ENCODE measurements at regions not wholly inside any gene's neighbourhood (a gene's known extent, or its start where the extent isn't known, plus 50 kb on each side); places are given as distances from the start of the nearest gene placed in this dataset.

DNA sequence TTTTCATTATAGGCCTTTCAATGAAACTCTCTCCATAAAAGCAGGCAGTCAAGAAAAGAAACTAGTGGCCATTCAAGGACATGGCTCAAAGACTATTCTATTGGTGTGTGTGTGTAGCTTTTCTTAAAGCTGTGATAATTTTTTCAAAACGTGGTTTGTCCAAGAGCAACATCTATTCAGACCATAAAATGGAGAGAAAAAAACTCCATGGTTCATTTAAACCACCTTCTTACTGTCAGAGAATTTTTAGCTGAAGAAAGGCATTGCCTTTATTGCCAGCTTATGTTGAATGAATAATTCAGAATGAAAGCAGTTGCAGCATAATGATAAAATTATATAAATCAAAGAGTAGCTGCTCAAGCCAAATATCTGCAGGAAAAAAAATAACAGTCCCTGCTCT, 325.5 kb downstream of the PCDH18 start:
- H3K36me3 ChIP-seq, result no peaks in the 10 kb centered on the region
- DNase-seq, result no peak
- no peaks in the 10 kb centered on the region for H3K9me3 ChIP-seq
- H3K27me3 ChIP-seq, result no peaks in the 10 kb centered on the region
- no peak overlapping the region for H3K4me3 ChIP-seq
- no peak for TF ChIP-seq EP300 (IDR thresholded peaks at IDR 0.05)
- no peak for TF ChIP-seq POLR2A (IDR thresholded peaks at IDR 0.05)
- TF ChIP-seq CTCF (IDR thresholded peaks at IDR 0.05), result no peak
- TF ChIP-seq POLR2AphosphoS5 (IDR thresholded peaks at IDR 0.05), result no peak
- 7 to 17% (median 10%) methylated on average over 1 of the region's 1 CpG for WGBS, 5 donors
- intact Hi-C loops (cut with DNase I; ENCODE audit: low total_unique reads), result no loop called here
- no peak overlapping the region for H3K27ac ChIP-seq
- no peaks in the 10 kb centered on the region for H3K4me1 ChIP-seq

- no peak overlapping the region for H3K4me3 ChIP-seq
- no peak for TF ChIP-seq POLR2AphosphoS5 (IDR thresholded peaks at IDR 0.05)
- no peak for TF ChIP-seq CTCF (IDR thresholded peaks at IDR 0.05)
- no peak for TF ChIP-seq EP300 (IDR thresholded peaks at IDR 0.05)
- no peak for TF ChIP-seq POLR2A (IDR thresholded peaks at IDR 0.05)
- no peak overlapping the region for H3K27ac ChIP-seq
- intact Hi-C loops (cut with DNase I; ENCODE audit: low total_unique reads), result no loop called here
- H3K4me1 ChIP-seq, result no peaks in the 10 kb centered on the region
- no peaks in the 10 kb centered on the region for H3K36me3 ChIP-seq
- H3K27me3 ChIP-seq, result no peaks in the 10 kb centered on the region
- peak in 1 of 2 donors; percentile 4 for DNase-seq
- no peaks in the 10 kb centered on the region for H3K9me3 ChIP-seq
- 54 to 79% (median 62%) methylated on average over 2 of the region's 2 CpGs for WGBS, 5 donors
Observed at GRCh38 chr4:137203601-137204000, 328.7 kb downstream of the PCDH18 start.

GRCh38 chr4:137200322-137200721, 332.0 kb downstream of the PCDH18 start:
- 30 to 49% (median 33%) methylated on average over 2 of the region's 2 CpGs for WGBS, 5 donors
- H3K4me3 ChIP-seq, result no peak overlapping the region
- H3K27ac ChIP-seq, result no peak overlapping the region
- DNase-seq, result no peak
- H3K36me3 ChIP-seq, result no peaks in the 10 kb centered on the region
- TF ChIP-seq EP300 (IDR thresholded peaks at IDR 0.05) (no peak), POLR2A (IDR thresholded peaks at IDR 0.05) (no peak), POLR2AphosphoS5 (IDR thresholded peaks at IDR 0.05) (no peak), CTCF (IDR thresholded peaks at IDR 0.05) (no peak)
- H3K9me3 ChIP-seq, result no peaks in the 10 kb centered on the region
- intact Hi-C loops (cut with DNase I; ENCODE audit: low total_unique reads), result no loop called here
- H3K27me3 ChIP-seq, result no peaks in the 10 kb centered on the region
- H3K4me1 ChIP-seq, result no peaks in the 10 kb centered on the region

DNA sequence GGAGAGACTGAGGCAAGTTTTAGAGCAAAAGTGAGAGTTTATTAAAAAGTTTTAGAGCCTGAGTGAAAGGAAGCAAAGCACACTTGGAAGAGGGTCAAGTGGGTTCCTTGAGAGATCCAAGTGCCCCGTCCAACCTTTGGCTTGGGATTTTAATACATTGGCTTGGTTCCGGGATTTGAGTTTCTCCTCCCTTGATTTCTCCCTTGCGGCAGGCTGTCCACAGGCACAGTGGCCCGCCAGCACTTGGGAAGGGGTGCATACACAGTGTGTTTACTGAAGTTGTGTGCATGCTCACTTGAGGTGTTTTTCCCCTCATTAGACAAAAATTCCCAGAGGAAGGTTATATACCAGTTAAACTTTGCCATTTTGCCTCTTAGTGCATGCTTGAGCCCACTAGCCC, 333.5 kb downstream of the PCDH18 start:
- Histone ChIP-seq H3K9me3 (no peaks in the 10 kb centered on the region), H3K36me3 (no peaks in the 10 kb centered on the region), H3K27ac (no peak overlapping the region), H3K4me3 (no peak overlapping the region), H3K27me3 (no peaks in the 10 kb centered on the region), H3K4me1 (no peaks in the 10 kb centered on the region)
- WGBS, 5 donors, result 82 to 94% (median 90%) methylated on average over 4 of the region's 4 CpGs
- TF ChIP-seq POLR2A (IDR thresholded peaks at IDR 0.05) (no peak), POLR2AphosphoS5 (IDR thresholded peaks at IDR 0.05) (no peak), EP300 (IDR thresholded peaks at IDR 0.05) (no peak)
- DNase-seq, result no peak
- intact Hi-C loops (cut with DNase I; ENCODE audit: low total_unique reads), result no loop called here

DNA sequence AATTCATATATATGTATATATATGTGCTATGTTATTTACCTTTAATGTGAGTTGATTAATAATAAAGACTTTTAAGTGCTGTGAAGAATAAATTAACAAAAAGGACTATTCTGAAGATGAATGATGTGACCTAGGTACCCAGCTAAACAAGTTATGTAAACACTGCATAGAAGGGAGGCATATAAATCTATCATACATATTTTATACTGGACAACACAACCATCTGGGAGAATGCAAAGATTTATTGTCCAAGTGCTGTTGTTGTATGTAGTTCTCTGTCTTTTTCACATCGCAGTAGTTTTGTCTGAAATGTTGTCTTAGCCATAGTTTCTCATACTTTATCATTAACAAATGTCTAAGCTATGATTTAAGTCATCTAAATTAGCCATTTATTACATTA, 337.6 kb downstream of the PCDH18 start:
- H3K36me3 ChIP-seq, result no peaks in the 10 kb centered on the region
- no peaks in the 10 kb centered on the region for H3K9me3 ChIP-seq
- H3K27me3 ChIP-seq, result no peaks in the 10 kb centered on the region
- no peaks in the 10 kb centered on the region for H3K4me1 ChIP-seq
- H3K27ac ChIP-seq, result no peak overlapping the region
- intact Hi-C loops (cut with DNase I; ENCODE audit: low total_unique reads), result no loop called here
- WGBS, 5 donors, result 41 to 65% (median 48%) methylated on average over 1 of the region's 1 CpG
- H3K4me3 ChIP-seq, result no peak overlapping the region
- no peak for TF ChIP-seq CTCF (IDR thresholded peaks at IDR 0.05)
- TF ChIP-seq POLR2A (IDR thresholded peaks at IDR 0.05), result no peak
- no peak for TF ChIP-seq POLR2AphosphoS5 (IDR thresholded peaks at IDR 0.05)
- TF ChIP-seq EP300 (IDR thresholded peaks at IDR 0.05), result no peak
- no peak for DNase-seq

Measured in stomach (tissue), 8 donors.